Kasumi-1 (cell line): ENCODE measurements at regions not wholly inside any gene's neighbourhood (a gene's known extent, or its start where the extent isn't known, plus 50 kb on each side); places are given as distances from the start of the nearest gene placed in this dataset.
"Not testable (repeated sequence)": the region's sequence is repeated elsewhere in the genome, so short reads cannot be mapped to it uniquely, and the experiment has no call there.

ENCODE experiments used
- DNase-seq, 2 experiments: peaks; one replicate each; lab custom pipeline; 2025; lab: John Stamatoyannopoulos, UW

GRCh38 chr3:65039754-65040210, 352.0 kb upstream of the ADAMTS9 start:
- DNase-seq: no peak

DNA sequence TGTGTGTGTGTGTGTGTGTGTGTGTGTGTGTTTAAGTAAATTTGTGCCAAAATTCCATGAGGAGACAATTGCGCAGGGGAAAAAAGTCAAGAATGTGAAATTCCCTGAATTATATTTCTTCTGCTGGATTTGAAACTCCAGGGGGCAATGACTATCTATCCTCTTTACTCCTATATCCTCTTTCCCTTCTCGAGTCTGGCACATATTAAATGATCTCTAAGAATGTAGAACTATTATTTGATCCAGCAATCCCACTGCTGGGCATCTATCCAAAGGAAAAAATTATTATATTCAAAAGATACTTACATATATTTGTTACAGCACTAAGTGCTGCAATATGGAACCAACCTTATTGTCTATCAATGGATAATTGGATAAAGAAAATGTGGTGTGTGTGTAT, 350.1 kb upstream of the ADAMTS9 start:
- no peak for DNase-seq

DNA sequence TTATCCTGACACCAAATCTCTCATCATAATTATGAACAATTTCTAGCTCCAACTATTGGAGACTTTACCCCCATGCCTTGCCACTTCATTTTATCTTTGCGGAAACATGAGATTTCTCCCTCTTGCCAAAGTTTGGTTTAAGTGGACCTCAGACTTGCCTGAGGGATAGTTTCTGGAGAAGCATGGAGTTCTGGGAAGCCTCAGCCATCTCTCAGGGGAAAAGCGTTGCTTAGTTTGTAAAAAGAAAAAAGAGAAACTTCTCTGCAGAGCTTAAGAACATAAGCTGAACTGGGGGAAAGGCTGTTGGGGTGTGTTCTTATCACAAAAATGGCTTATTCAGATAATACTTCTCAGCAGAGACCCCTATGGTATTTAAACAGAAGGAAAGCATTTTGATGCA, 347.4 kb upstream of the ADAMTS9 start:
- DNase-seq: no peak

GRCh38 chr3:65033576-65033975, 345.8 kb upstream of the ADAMTS9 start:
- no peak for DNase-seq

GRCh38 chr3:65030847-65031463, 343.2 kb upstream of the ADAMTS9 start:
- DNase-seq: peak; percentile 64 to 77

DNA sequence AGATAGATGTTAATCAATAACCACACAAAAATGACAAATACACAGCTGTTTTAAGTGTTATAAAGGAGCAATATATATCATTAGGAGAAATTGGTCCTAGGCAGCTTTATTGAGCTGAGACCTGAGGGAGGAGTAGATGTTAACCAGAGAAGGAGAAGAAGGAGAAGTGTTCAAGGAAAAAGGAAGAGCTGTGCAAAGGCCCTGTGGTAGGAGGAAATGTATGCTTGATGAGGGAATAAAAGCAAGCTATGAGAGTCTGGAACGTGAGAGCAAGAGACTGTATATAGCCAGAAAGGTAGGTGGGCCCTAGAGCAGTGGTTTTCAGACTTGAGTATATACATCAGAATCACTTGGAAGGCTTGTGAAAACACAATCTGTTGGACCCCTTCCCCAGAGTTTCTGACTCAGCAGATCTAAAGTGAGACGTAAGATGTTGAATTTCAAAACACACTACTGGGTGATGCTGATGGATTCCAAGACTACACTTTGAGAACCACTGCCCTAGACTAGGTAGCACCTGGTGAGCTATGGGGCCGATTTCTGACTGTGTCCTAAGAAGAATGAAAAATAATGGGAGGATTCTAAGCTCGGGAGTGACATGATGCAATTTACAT, 342.3 kb upstream of the ADAMTS9 start:
- DNase-seq: no peak

GRCh38 chr3:65029130-65029529, 341.3 kb upstream of the ADAMTS9 start:
- DNase-seq: no peak

- no peak for DNase-seq
Observed at GRCh38 chr3:65028024-65028423, 340.2 kb upstream of the ADAMTS9 start.

- no peak for DNase-seq
Observed at GRCh38 chr3:65027335-65027734, 339.5 kb upstream of the ADAMTS9 start.

DNA sequence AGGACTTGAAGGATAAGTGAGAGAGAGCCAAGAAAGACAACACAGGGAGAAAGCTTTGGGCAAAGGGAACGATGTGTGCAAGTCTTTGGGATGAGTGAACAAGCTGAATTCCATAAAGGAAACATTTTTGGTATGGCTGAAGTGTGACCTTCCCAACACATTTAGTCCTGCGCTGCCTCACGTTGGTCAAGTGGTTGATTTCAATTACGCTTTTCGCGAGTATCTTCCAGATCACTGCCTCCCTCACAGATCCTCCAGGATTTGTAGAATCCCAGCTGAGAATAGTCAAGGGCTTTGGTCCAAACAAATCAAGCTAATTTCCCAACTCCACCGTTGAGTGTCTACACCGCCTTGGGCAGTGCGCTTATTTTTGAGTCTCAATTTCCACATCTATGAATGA, 338.4 kb upstream of the ADAMTS9 start:
- no peak for DNase-seq

DNA sequence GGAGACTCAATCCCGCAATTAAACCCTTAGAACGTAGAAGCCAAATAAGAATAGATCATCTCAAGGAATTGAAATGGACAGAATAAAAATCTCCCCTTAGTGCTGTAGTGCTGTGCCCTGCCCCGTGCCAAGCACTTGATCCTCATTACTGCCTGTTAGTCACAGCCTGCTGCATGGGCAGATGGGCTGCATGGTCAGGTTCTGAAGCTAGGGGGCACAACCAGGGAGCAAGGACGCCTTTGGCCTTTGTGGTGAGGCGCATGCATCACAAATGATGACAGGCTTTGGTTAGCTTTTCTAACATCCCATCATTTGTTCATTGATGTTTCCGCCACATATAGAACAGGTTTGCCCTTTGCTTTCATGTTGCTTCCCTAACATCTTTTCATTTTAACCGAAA, 336.3 kb upstream of the ADAMTS9 start:
- DNase-seq: no peak

DNA sequence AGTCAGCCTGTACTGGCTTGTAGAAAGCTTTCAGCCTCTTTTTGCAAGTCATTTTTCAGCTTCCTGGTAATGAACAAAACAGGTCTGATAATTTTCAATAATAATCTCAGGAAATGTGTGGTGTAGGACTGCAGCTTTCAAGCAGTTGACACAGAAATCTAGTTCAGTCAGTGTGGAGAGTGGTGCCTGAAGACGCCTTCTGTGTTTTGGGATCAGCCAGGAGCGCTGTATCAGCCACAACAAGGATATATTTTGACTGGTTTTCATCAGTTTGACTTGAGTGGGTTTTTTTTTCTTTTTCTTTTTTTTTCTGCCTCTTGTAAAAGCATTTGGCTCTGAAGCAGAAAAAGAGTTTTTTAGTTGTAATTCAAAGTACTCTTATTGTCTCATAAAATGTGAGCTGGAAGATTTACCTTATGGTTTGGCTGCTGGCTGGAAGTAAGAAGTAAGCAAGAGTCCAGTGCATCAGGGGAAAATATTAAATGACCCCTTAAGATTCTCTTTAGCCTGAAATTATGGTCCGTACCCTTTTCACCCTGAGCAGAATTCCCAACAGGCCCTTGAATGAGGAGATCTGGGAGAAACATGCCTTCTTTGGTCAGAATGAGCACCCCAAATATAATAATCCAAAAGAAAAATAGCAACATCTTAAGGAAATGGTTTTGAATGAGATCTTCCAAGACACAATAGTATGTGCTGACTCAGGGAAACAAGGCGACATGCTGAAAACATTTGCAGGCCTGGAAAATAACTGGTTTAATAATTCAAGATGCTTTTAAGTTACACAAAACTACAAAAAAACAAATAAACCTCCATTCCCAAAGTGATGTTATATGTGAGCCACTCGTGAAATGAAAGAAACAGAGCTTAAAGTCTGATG, 332.7 kb upstream of the ADAMTS9 start:
- DNase-seq: no peak

GRCh38 chr3:65019443-65020055, 331.7 kb upstream of the ADAMTS9 start:
- DNase-seq: no peak

GRCh38 chr3:65018801-65019200, 331.0 kb upstream of the ADAMTS9 start:
- no peak for DNase-seq

GRCh38 chr3:65017359-65017758, 329.6 kb upstream of the ADAMTS9 start:
- DNase-seq: no peak

- DNase-seq: no peak
Observed at GRCh38 chr3:65015711-65016110, 327.9 kb upstream of the ADAMTS9 start.

- DNase-seq: no peak
Observed at GRCh38 chr3:65013053-65013452, 325.3 kb upstream of the ADAMTS9 start.

GRCh38 chr3:65006300-65006739, 318.5 kb upstream of the ADAMTS9 start:
- DNase-seq: no peak

GRCh38 chr3:65005486-65005885, 317.7 kb upstream of the ADAMTS9 start:
- no peak for DNase-seq

DNA sequence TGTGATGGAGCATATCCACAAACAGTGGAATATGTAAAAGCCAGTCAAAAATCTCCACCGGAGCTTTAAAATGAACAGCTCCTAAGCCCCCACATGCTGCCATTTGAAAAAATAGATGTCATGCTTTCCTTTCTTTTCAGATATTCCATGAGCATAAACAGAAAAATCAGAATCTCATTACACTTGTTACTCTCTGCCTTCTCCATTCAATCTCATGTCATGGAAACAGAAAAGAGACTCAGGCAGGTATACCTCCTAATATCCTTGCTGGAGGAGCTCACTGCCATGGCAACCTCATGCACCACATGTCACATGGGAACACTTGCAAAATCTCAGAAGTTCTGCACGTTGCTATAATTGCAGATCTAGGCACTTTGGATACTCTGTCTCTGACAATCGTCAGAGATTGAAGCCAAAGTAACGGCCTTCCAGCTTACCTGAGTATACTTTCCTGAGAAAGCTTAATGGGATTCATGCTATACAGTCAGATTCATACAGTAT, 317.0 kb upstream of the ADAMTS9 start:
- no peak for DNase-seq

DNA sequence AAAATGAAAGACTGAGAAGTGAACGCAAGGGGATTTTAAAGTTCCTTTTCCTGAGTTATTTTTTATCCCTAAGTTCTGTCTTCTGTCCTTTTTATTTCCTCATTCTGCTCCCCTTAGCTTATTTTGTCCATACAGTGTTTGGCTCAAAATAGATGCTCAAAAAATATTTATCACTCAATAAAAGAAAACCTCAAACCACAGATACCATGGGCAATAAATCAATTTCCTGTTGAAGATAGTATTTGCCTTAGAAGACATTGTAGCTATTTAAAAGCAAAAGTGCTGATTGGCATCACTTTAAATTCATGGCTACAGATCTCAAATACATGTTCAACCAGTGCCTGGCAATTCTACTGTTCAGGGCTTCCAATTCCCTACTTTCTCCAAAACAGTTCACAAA, 316.5 kb upstream of the ADAMTS9 start:
- no peak for DNase-seq

DNA sequence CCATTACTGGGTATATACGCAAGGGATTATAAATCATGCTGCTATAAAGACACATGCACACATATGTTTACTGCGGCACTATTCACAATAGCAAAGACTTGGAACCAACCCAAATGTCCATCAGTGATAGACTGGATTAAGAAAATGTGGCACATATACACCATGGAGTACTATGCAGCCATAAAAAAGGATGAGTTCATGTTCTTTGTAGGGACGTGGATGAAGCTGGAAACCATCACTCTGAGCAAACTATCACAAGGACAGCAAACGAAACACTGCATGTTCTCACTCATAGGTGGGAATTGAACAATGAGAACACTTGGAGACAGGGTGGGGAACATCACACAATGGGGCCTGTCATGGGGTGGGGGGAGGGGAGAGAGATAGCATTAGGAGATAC, 313.3 kb upstream of the ADAMTS9 start:
- not testable (repeated sequence) for DNase-seq
